ENCODE measurements at regions not wholly inside any gene's neighbourhood (a gene's known extent, or its start where the extent isn't known, plus 50 kb on each side); places are given as distances from the start of the nearest gene placed in this dataset.

DNA sequence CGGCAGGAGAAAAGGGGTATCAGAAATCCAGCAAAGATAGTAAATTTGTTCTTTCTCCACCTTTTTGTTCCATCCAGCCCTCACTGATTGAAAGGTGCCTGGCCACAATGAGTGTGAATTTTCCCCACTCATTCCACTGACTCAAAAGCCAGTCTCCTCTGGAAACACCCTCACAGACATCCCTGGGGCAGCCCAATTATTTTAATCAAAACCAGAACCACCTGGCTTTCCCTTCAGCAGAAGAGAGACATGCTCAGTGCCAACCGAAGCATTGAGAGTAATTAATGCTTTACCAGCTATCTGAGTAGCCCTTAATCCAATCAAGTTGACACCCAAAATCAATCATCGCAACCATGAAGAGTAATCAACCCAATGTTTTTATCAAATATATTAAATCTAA lies 1129.6 kb upstream of the GBE1 start:
- no peak overlapping the region for H3K27ac ChIP-seq (ENCODE audit: low read depth, low read length)

GRCh38 chr3:82883072-82883471 lies 1121.6 kb upstream of the GBE1 start:
- Histone ChIP-seq H3K4me2 (ENCODE audit: low read length) (no peak overlapping the region), H3K27ac (ENCODE audit: low read depth, low read length) (no peak overlapping the region), H3F3A (ENCODE audit: control insufficient read depth, insufficient read depth) (no peaks in the 10 kb centered on the region), H4K20me1 (ENCODE audit: control insufficient read depth, insufficient read depth, low read depth, low read length) (no peaks in the 10 kb centered on the region), H3K36me3 (ENCODE audit: control insufficient read depth, low read length) (no peaks in the 10 kb centered on the region), H3K4me1 (ENCODE audit: control insufficient read depth, low read length) (no peaks in the 10 kb centered on the region), H3K4me3 (ENCODE audit: low read length) (no peak overlapping the region), H3K79me2 (ENCODE audit: control insufficient read depth, low read length) (no peaks in the 10 kb centered on the region), H3K9me3 (ENCODE audit: control insufficient read depth, insufficient read depth, low read length) (peaks cover 5% of the 10 kb centered on the region; the same call in 1 of the 2 replicates), H3K27me3 (ENCODE audit: control insufficient read depth, low read length) (no peaks in the 10 kb centered on the region), H3K9me2 (replicated peaks; ENCODE audit: control insufficient read depth, low read length) (no peaks in the 10 kb centered on the region)
- no peak for TF ChIP-seq EZH2phosphoT487 (IDR thresholded peaks at IDR 0.05; ENCODE audit: borderline replicate concordance, low read length)
- no peak for TF ChIP-seq CTCF (IDR thresholded peaks at IDR 0.05; ENCODE audit: low read depth, low read length, poor library complexity, severe bottlenecking)

More for the DNA sequence above, 1129.6 kb upstream of the GBE1 start:
- Histone ChIP-seq H3K4me2 (ENCODE audit: low read length) (no peak overlapping the region), H3K9me3 (ENCODE audit: control insufficient read depth, insufficient read depth, low read length) (peaks cover 2% of the 10 kb centered on the region; the same call in 1 of the 2 replicates), H3K79me2 (ENCODE audit: control insufficient read depth, low read length) (no peaks in the 10 kb centered on the region), H3K9me2 (replicated peaks; ENCODE audit: control insufficient read depth, low read length) (no peaks in the 10 kb centered on the region; the same call in 1 of the 2 replicates), H4K20me1 (ENCODE audit: control insufficient read depth, insufficient read depth, low read depth, low read length) (no peaks in the 10 kb centered on the region), H3F3A (ENCODE audit: control insufficient read depth, insufficient read depth) (no peaks in the 10 kb centered on the region), H3K4me3 (ENCODE audit: low read length) (no peak overlapping the region), H3K36me3 (ENCODE audit: control insufficient read depth, low read length) (no peaks in the 10 kb centered on the region), H3K4me1 (ENCODE audit: control insufficient read depth, low read length) (no peaks in the 10 kb centered on the region), H3K27me3 (ENCODE audit: control insufficient read depth, low read length) (no peaks in the 10 kb centered on the region)
- TF ChIP-seq CTCF (IDR thresholded peaks at IDR 0.05; ENCODE audit: low read depth, low read length, poor library complexity, severe bottlenecking) (no peak), EZH2phosphoT487 (IDR thresholded peaks at IDR 0.05; ENCODE audit: borderline replicate concordance, low read length) (no peak)

DNA sequence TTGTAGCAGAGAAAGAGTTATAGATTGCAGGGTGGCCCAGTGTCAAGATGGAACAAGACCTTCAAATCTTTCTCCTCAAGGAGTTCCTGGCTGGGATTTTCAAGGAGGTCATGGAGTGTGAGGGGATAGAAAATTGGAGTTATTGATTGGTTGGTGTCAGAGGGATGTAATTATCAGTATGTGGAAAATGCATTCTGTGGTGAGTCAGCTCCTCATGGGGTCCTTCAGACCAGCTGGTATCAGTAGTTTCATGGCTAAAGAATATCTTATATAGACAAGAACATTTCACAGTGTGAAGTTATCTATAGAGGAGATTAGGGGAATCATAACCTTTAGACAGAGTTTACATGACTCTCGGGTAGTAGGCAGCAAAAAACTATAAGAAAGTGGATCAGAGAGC lies 1114.0 kb upstream of the GBE1 start:
- no peak overlapping the region for H3K4me2 ChIP-seq (ENCODE audit: low read length)
- H3K36me3 ChIP-seq (ENCODE audit: control insufficient read depth, low read length): no peaks in the 10 kb centered on the region
- no peak overlapping the region for H3K4me3 ChIP-seq (ENCODE audit: low read length)
- H3K4me1 ChIP-seq (ENCODE audit: control insufficient read depth, low read length): no peaks in the 10 kb centered on the region
- TF ChIP-seq EZH2phosphoT487 (IDR thresholded peaks at IDR 0.05; ENCODE audit: borderline replicate concordance, low read length) (no peak), CTCF (IDR thresholded peaks at IDR 0.05; ENCODE audit: low read depth, low read length, poor library complexity, severe bottlenecking) (no peak)
- H4K20me1 ChIP-seq (ENCODE audit: control insufficient read depth, insufficient read depth, low read depth, low read length): no peaks in the 10 kb centered on the region
- no peaks in the 10 kb centered on the region for H3K79me2 ChIP-seq (ENCODE audit: control insufficient read depth, low read length)
- H3K27me3 ChIP-seq (ENCODE audit: control insufficient read depth, low read length): no peaks in the 10 kb centered on the region
- H3K27ac ChIP-seq (ENCODE audit: low read depth, low read length): no peak overlapping the region
- no peaks in the 10 kb centered on the region for H3F3A ChIP-seq (ENCODE audit: control insufficient read depth, insufficient read depth)
- no peaks in the 10 kb centered on the region for H3K9me3 ChIP-seq (ENCODE audit: control insufficient read depth, insufficient read depth, low read length)
- H3K9me2 ChIP-seq (replicated peaks; ENCODE audit: control insufficient read depth, low read length): no peaks in the 10 kb centered on the region
